H9 (cell line): ENCODE measurements at regions not wholly inside any gene's neighbourhood (a gene's known extent, or its start where the extent isn't known, plus 50 kb on each side); places are given as distances from the start of the nearest gene placed in this dataset.

Source experiments
- DNase-seq: peaks from one replicate; pipeline ENCODE4 v3.0.0-alpha.2; 2017
- H2AFZ ChIP-seq: one replicate; pipeline ENCODE4 v1.6.1; 2013; ENCODE audit warnings: mild to moderate bottlenecking, low read length, control low read depth, moderate library complexity
- H2AK5ac ChIP-seq: 2 replicates; pipeline ENCODE4 v1.6.1; 2013; ENCODE audit warnings: low read length, control low read depth, mixed read lengths; ENCODE audit not compliant: insufficient read length
- H2BK120ac ChIP-seq: one replicate; pipeline ENCODE4 v1.6.1; 2013; ENCODE audit warnings: low read depth, mild to moderate bottlenecking, low read length, control low read depth, inconsistent platforms; ENCODE audit not compliant: poor library complexity, severe bottlenecking
- H2BK12ac ChIP-seq: 2 replicates; pipeline ENCODE4 v1.6.1; 2013; ENCODE audit warnings: low read length, control low read depth, mixed read lengths, low read depth; ENCODE audit not compliant: insufficient read length
- H2BK15ac ChIP-seq: 2 replicates; pipeline ENCODE4 v1.6.1; 2013; ENCODE audit warnings: low read depth, low read length, control low read depth
- H2BK20ac ChIP-seq: one replicate; pipeline ENCODE4 v1.6.1; 2013; ENCODE audit warnings: low read depth, mild to moderate bottlenecking, low read length, control low read depth, inconsistent platforms; ENCODE audit not compliant: poor library complexity, severe bottlenecking
- H2BK5ac ChIP-seq: 2 replicates; pipeline ENCODE4 v1.6.1; 2013; ENCODE audit warnings: low read length, control low read depth, mixed read lengths; ENCODE audit not compliant: insufficient read length
- H3K14ac ChIP-seq: 2 replicates; pipeline ENCODE4 v1.6.1; 2013; ENCODE audit warnings: low read length, control low read depth; ENCODE audit not compliant: insufficient read depth
- H3K18ac ChIP-seq: 2 replicates; pipeline ENCODE4 v1.6.1; 2013; ENCODE audit warnings: low read depth, mild to moderate bottlenecking, mixed read lengths, low read length, control low read depth; ENCODE audit not compliant: insufficient read length
- H3K23ac ChIP-seq: 2 replicates; pipeline ENCODE4 v1.6.1; 2013; ENCODE audit warnings: low read length, control low read depth, mixed read lengths, low read depth; ENCODE audit not compliant: insufficient read length
- H3K23me2 ChIP-seq: 2 replicates; pipeline ENCODE4 v1.6.1; 2013; ENCODE audit warnings: low read depth, mild to moderate bottlenecking, mixed read lengths, low read length, control low read depth; ENCODE audit not compliant: insufficient read length, poor library complexity, severe bottlenecking
- H3K27ac ChIP-seq: 2 replicates; pipeline ENCODE4 v1.5.1; 2013; ENCODE audit warnings: low read length, control low read depth, mixed read lengths, low read depth; ENCODE audit not compliant: insufficient read length
- H3K27me3 ChIP-seq: 2 replicates; pipeline ENCODE4 v1.6.1; 2013; ENCODE audit warnings: low read length, control low read depth, inconsistent platforms; ENCODE audit not compliant: insufficient read depth
- H3K4ac ChIP-seq: 2 replicates; pipeline ENCODE4 v1.6.1; 2013; ENCODE audit warnings: low read depth, mild to moderate bottlenecking, control low read depth, inconsistent platforms, low read length, moderate library complexity
- H3K4me1 ChIP-seq: 2 replicates; pipeline ENCODE4 v1.6.1; 2013; ENCODE audit warnings: low read length, control low read depth, inconsistent platforms; ENCODE audit not compliant: insufficient read depth
- H3K4me2 ChIP-seq: 2 replicates; pipeline ENCODE4 v1.6.1; 2013; ENCODE audit warnings: low read length, control low read depth, mixed read lengths; ENCODE audit not compliant: insufficient read length, insufficient read depth
- H3K56ac ChIP-seq: 2 replicates; pipeline ENCODE4 v1.6.1; 2013; ENCODE audit warnings: low read depth, mild to moderate bottlenecking, mixed read lengths, low read length, control low read depth; ENCODE audit not compliant: insufficient read length
- H3K79me1 ChIP-seq: 2 replicates; pipeline ENCODE4 v1.6.1; 2013; ENCODE audit warnings: low read depth, mild to moderate bottlenecking, moderate library complexity, low read length, control low read depth, inconsistent platforms; ENCODE audit not compliant: insufficient read depth, poor library complexity, severe bottlenecking
- H3K79me2 ChIP-seq: 2 replicates; pipeline ENCODE4 v1.6.1; 2013; ENCODE audit warnings: low read length, control low read depth, inconsistent platforms; ENCODE audit not compliant: insufficient read depth
- H3K9ac ChIP-seq: 2 replicates; pipeline ENCODE4 v1.6.1; 2013; ENCODE audit warnings: low read length, control low read depth, mixed read lengths; ENCODE audit not compliant: insufficient read length; ENCODE audit errors: extremely low read depth
- H3K9me3 ChIP-seq: one replicate; pipeline ENCODE4 v1.6.1; 2013; ENCODE audit warnings: low read depth, low read length, inconsistent platforms; ENCODE audit not compliant: control insufficient read depth
- H3T11ph ChIP-seq: one replicate; pipeline ENCODE4 v1.6.1; 2013; ENCODE audit warnings: mild to moderate bottlenecking, low read length, control low read depth, inconsistent platforms
- H4K20me1 ChIP-seq: one replicate; pipeline ENCODE4 v1.6.1; 2013; ENCODE audit not compliant: control insufficient read depth, insufficient read length, insufficient read depth
- H4K5ac ChIP-seq: 2 replicates; pipeline ENCODE4 v1.6.1; 2013; ENCODE audit warnings: low read depth, mild to moderate bottlenecking, mixed read lengths, low read length, control low read depth; ENCODE audit not compliant: insufficient read length
- H4K8ac ChIP-seq: replicated peaks from 2 replicates; pipeline ENCODE4 v1.6.1; 2013; ENCODE audit warnings: low read length, control low read depth, mixed read lengths, low read depth; ENCODE audit not compliant: insufficient read length
- H4K91ac ChIP-seq: 2 replicates; pipeline ENCODE4 v1.6.1; 2013; ENCODE audit warnings: low read depth, mild to moderate bottlenecking, moderate library complexity, mixed read lengths, low read length, control low read depth; ENCODE audit not compliant: insufficient read length
- H3K27ac Mint-ChIP-seq, 3 experiments: 2 replicates in 2 of 3; 3 replicates in 1 of 3; pipeline ENCODE4 v1.8.0; 2020 to 2021; ENCODE audit warnings: mixed read lengths in 3 of 3, mild to moderate bottlenecking in 1 of 3, moderate library complexity in 1 of 3
- H3K27me3 Mint-ChIP-seq: 2 replicates; pipeline ENCODE4 v1.8.0; 2021; ENCODE audit warnings: low read depth, mild to moderate bottlenecking, moderate library complexity, mixed read lengths
- H3K36me3 Mint-ChIP-seq, 3 experiments: 2 replicates in 2 of 3; 3 replicates in 1 of 3; pipeline ENCODE4 v1.8.0; 2020 to 2021; ENCODE audit warnings: low read depth in 3 of 3, mixed read lengths in 3 of 3; ENCODE audit not compliant: insufficient read depth in 1 of 3
- H3K4me1 Mint-ChIP-seq, 2 experiments: 2 replicates each; pipeline ENCODE4 v1.8.0; 2020; ENCODE audit warnings: mixed read lengths in 2 of 2
- H3K4me3 Mint-ChIP-seq, 2 experiments: 2 replicates in 1 of 2; 3 replicates in 1 of 2; pipeline ENCODE4 v1.8.0; 2020 to 2021; ENCODE audit warnings: mild to moderate bottlenecking in 2 of 2, mixed read lengths in 2 of 2, moderate library complexity in 1 of 2
- H3K9me3 Mint-ChIP-seq, 2 experiments: 2 replicates in 1 of 2; 3 replicates in 1 of 2; pipeline ENCODE4 v1.8.0; 2020; ENCODE audit warnings: mild to moderate bottlenecking in 2 of 2, mixed read lengths in 2 of 2, moderate library complexity in 1 of 2
- WGBS: extraction: QIAGEN DNeasy Blood & Tissue Kit; methylation state at CpG from one replicate; pipeline ENCODE4 v1.1.7; 2013; ENCODE audit warnings: missing lambda C conversion rate, low lambda C conversion rate, mixed read lengths; ENCODE audit not compliant: insufficient read length; ENCODE audit errors: extremely low coverage; 5-methylcytosine and 5-hydroxymethylcytosine counted together
- TF ChIP-seq, protein P1 (sequence below): fragments of 200-600 bp; sonication (generic); conservative IDR thresholded peaks from 3 replicates; pipeline ENCODE4 v1.8.0; 2021; ENCODE audit warnings: antibody characterized with exemption, mild to moderate bottlenecking

DNA sequence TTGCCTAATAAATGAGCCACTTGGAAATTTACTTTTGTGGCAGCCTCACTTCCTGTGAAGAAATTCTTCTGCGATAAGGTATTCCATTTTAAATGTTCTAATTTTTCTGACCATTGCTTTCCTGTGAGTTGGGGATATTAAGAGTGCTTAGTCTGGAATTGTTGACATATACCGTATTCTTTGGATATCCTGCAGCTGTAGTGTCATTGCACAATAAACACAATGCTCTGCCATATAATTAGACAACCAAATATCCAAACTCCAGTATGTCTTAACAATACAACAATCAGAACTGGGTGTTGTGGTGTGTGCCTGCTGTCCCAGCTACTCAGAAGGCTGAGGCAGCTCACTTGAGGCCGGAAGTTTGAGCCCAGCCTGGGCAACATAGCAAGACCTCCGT lies 99.4 kb downstream of the LUZP4 start:
- Mint-ChIP-seq H3K9me3 (no peaks in the 10 kb centered on the region), H3K4me3 (no peak overlapping the region), H3K4me1 (peaks cover 5 to 14% of the 10 kb centered on the region in 2 experiments), H3K36me3 (no peaks in the 10 kb centered on the region), H3K27ac (no peak overlapping the region), H3K27me3 (peaks cover 3% of the 10 kb centered on the region; the same call in 1 of the 2 replicates)
- TF ChIP-seq, protein P1, sequence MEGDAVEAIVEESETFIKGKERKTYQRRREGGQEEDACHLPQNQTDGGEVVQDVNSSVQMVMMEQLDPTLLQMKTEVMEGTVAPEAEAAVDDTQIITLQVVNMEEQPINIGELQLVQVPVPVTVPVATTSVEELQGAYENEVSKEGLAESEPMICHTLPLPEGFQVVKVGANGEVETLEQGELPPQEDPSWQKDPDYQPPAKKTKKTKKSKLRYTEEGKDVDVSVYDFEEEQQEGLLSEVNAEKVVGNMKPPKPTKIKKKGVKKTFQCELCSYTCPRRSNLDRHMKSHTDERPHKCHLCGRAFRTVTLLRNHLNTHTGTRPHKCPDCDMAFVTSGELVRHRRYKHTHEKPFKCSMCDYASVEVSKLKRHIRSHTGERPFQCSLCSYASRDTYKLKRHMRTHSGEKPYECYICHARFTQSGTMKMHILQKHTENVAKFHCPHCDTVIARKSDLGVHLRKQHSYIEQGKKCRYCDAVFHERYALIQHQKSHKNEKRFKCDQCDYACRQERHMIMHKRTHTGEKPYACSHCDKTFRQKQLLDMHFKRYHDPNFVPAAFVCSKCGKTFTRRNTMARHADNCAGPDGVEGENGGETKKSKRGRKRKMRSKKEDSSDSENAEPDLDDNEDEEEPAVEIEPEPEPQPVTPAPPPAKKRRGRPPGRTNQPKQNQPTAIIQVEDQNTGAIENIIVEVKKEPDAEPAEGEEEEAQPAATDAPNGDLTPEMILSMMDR: no peak
- no peak overlapping the region for H3K9ac ChIP-seq
- H2AFZ ChIP-seq: no peak overlapping the region
- H4K8ac ChIP-seq: no peak overlapping the region
- H3K9me3 ChIP-seq: no peaks in the 10 kb centered on the region
- no peak overlapping the region for H2BK15ac ChIP-seq
- DNase-seq: no peak
- H3K56ac ChIP-seq: no peak overlapping the region
- H3K27ac ChIP-seq: no peak overlapping the region
- H3T11ph ChIP-seq: no peak overlapping the region
- H3K4me2 ChIP-seq: no peak overlapping the region
- no peak overlapping the region for H2BK120ac ChIP-seq
- H2BK12ac ChIP-seq: no peak overlapping the region
- H4K91ac ChIP-seq: no peak overlapping the region
- no peak overlapping the region for H2BK5ac ChIP-seq
- WGBS: no CpG with 5 or more reads among the region's 4 CpGs
- H3K4me1 ChIP-seq: no peaks in the 10 kb centered on the region
- H2BK20ac ChIP-seq: no peak overlapping the region
- no peak overlapping the region for H3K23ac ChIP-seq
- no peak overlapping the region for H2AK5ac ChIP-seq
- no peaks in the 10 kb centered on the region for H3K27me3 ChIP-seq
- no peaks in the 10 kb centered on the region for H3K79me2 ChIP-seq
- H4K5ac ChIP-seq: no peak overlapping the region
- no peaks in the 10 kb centered on the region for H3K79me1 ChIP-seq
- H3K18ac ChIP-seq: no peak overlapping the region
- no peaks in the 10 kb centered on the region for H4K20me1 ChIP-seq
- no peaks in the 10 kb centered on the region for H3K23me2 ChIP-seq
- no peak overlapping the region for H3K4ac ChIP-seq
- H3K14ac ChIP-seq: no peak overlapping the region
